BJ (cell line): ENCODE measurements at regions not wholly inside any gene's neighbourhood (a gene's known extent, or its start where the extent isn't known, plus 50 kb on each side); places are given as distances from the start of the nearest gene placed in this dataset.

Source experiments
- CTCF ChIA-PET: fragments of 350-600 bp; formaldehyde crosslinking; extraction: SDS; loops from one replicate; lab custom pipeline; 2021; ENCODE audit warnings: antibody characterized with exemption, inconsistent platforms; lab: Yijun Ruan, JAX
- POLR2A ChIA-PET: fragments of 300-600 bp; sonication (Branson Sonifier 250); formaldehyde crosslinking; extraction: SDS; loops from one replicate; lab custom pipeline; 2021; ENCODE audit warnings: antibody characterized with exemption; lab: Charles Lee
- DNase-seq: peaks from one replicate; pipeline ENCODE4 v3.0.0-alpha.2; 2011; ENCODE audit warnings: low read depth
- H3K27me3 ChIP-seq: 2 replicates; pipeline ENCODE4 v1.6.0; 2011; ENCODE audit warnings: low read length; ENCODE audit not compliant: control insufficient read depth, insufficient read depth
- H3K36me3 ChIP-seq: 2 replicates; pipeline ENCODE4 v1.5.1; 2011; ENCODE audit warnings: low read length; ENCODE audit not compliant: control insufficient read depth, insufficient read depth
- H3K4me3 ChIP-seq: 2 replicates; pipeline ENCODE4 v1.5.1; 2011; ENCODE audit warnings: low read depth, mild to moderate bottlenecking, control low read depth, low read length
- CTCF ChIP-seq: IDR thresholded peaks from 2 replicates; pipeline ENCODE4 v1.5.1; 2011; ENCODE audit warnings: low read depth, mild to moderate bottlenecking, control low read depth, inconsistent platforms, low read length, moderate library complexity; ENCODE audit not compliant: insufficient read depth

- POLR2A ChIA-PET, result no interaction called here
- CTCF ChIA-PET, result no interaction called here
- Histone ChIP-seq H3K4me3 (no peak overlapping the region), H3K36me3 (no peaks in the 10 kb centered on the region), H3K27me3 (no peaks in the 10 kb centered on the region)
- no peak for TF ChIP-seq CTCF
- DNase-seq, result no peak
Observed at GRCh38 chr20:7220755-7221154, 453.3 kb downstream of the BMP2 start.

GRCh38 chr20:7226156-7226555 is 458.7 kb downstream of the BMP2 start:
- POLR2A ChIA-PET, result no interaction called here
- H3K36me3 ChIP-seq, result no peaks in the 10 kb centered on the region
- CTCF ChIA-PET, result interaction anchor here (0.6 kb wide), 1 partner anchor 40 kb away, joined by 3 read pairs; no protein-coding TSS in a partner anchor

DNA sequence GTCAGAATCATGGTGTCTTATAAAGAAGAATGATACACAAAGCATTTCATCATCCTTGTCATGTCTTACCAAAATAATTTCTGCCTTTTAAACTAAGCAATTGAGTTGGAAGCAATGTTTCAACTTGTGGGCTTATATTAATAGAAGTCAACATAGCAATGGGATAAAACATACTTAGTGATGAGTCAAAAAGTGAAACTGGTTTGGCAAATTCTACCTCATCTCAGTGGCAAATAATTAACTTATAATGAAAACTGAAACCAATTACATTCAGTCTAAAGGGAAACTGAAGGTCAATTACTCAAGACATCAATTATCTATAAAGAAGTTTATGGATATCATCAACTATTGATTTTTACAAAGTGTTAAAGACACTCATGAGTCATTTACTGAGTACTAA is 463.8 kb downstream of the BMP2 start:
- Histone ChIP-seq H3K4me3 (no peak overlapping the region), H3K27me3 (no peaks in the 10 kb centered on the region), H3K36me3 (no peaks in the 10 kb centered on the region)
- ChIA-PET CTCF (no interaction called here), POLR2A (no interaction called here)
- TF ChIP-seq CTCF, result no peak
- no peak for DNase-seq

More at GRCh38 chr20:7226156-7226555, 458.7 kb downstream of the BMP2 start:
- Histone ChIP-seq H3K4me3 (no peak overlapping the region), H3K27me3 (no peaks in the 10 kb centered on the region)
- no peak for TF ChIP-seq CTCF
- DNase-seq, result no peak

DNA sequence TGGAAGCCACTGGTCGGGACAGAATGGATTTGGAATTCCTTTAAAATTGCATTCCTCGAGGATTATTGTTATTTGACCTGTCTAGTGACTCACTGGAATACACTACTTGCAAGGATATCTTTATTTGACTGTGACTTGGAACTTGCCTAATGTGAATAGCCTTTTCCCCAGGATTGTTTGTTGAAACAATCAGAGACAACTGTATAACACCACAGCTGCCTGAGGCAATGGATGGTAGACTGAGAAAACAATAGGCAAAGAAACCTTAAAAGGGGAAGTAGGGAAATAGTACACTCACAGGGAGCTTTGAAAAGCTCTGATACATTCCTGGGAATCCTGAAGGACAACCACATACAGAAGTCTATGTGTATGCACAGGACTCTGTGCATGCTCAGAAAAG is 465.3 kb downstream of the BMP2 start:
- TF ChIP-seq CTCF, result no peak
- H3K27me3 ChIP-seq, result no peaks in the 10 kb centered on the region
- ChIA-PET POLR2A (no interaction called here), CTCF (no interaction called here)
- no peaks in the 10 kb centered on the region for H3K36me3 ChIP-seq
- no peak overlapping the region for H3K4me3 ChIP-seq
- no peak for DNase-seq

- no peak for TF ChIP-seq CTCF
- Histone ChIP-seq H3K4me3 (no peak overlapping the region), H3K27me3 (no peaks in the 10 kb centered on the region), H3K36me3 (no peaks in the 10 kb centered on the region)
- no peak for DNase-seq
- ChIA-PET POLR2A (no interaction called here), CTCF (no interaction called here)
Observed at GRCh38 chr20:7237251-7237650, 469.8 kb downstream of the BMP2 start.
